Suprapubic skin (tissue), 4 donors: ENCODE measurements at regions not wholly inside any gene's neighbourhood (a gene's known extent, or its start where the extent isn't known, plus 50 kb on each side); places are given as distances from the start of the nearest gene placed in this dataset.

Experiments
- EP300 ChIP-seq: sonication (generic); formaldehyde crosslinking; IDR thresholded peaks from one replicate; pipeline ENCODE4 v1.6.1; 2017; ENCODE audit warnings: antibody characterized with exemption
- POLR2A ChIP-seq, 2 donors: fragments of 450-650 bp; IDR thresholded peaks; one replicate each; pipeline ENCODE4 v1.6.1; 2017; ENCODE audit warnings: antibody characterized with exemption in 2 of 2, mild to moderate bottlenecking in 2 of 2, moderate library complexity in 2 of 2
- POLR2AphosphoS5 ChIP-seq, 3 donors: sonication (generic); formaldehyde crosslinking; IDR thresholded peaks; one replicate each; pipeline ENCODE4 v1.6.1; 2017; ENCODE audit warnings: antibody characterized with exemption in 3 of 3
- TF ChIP-seq, protein P1 (sequence below), 2 donors: fragments of 200-600 bp in 1 of 2; fragments of 450-650 bp in 1 of 2; sonication (generic) in 1 of 2; IDR thresholded peaks; one replicate each; pipeline ENCODE4 v1.5.1; 2016 to 2019; ENCODE audit warnings: antibody characterized with exemption in 2 of 2, mild to moderate bottlenecking in 1 of 2, moderate library complexity in 1 of 2

DNA sequence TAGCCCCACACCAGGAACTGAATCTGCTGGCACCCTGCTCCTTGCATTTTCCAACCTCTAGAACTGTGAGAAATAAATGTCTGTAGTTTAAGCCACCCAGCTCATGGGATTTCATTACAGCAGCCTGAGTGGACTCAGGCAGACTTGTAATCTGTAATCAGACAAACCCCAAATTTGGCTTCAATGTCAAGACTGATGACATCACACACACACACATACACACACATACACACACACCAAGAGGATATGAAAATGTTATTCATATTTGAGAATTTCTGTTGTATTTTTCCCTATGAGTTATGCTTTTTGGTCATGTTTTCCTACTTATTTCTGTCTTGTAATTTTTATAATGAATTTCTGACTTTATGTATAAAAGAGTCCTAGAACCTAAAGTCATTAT, 83.8 kb upstream of the GLI2 start:
- TF ChIP-seq, protein P1, sequence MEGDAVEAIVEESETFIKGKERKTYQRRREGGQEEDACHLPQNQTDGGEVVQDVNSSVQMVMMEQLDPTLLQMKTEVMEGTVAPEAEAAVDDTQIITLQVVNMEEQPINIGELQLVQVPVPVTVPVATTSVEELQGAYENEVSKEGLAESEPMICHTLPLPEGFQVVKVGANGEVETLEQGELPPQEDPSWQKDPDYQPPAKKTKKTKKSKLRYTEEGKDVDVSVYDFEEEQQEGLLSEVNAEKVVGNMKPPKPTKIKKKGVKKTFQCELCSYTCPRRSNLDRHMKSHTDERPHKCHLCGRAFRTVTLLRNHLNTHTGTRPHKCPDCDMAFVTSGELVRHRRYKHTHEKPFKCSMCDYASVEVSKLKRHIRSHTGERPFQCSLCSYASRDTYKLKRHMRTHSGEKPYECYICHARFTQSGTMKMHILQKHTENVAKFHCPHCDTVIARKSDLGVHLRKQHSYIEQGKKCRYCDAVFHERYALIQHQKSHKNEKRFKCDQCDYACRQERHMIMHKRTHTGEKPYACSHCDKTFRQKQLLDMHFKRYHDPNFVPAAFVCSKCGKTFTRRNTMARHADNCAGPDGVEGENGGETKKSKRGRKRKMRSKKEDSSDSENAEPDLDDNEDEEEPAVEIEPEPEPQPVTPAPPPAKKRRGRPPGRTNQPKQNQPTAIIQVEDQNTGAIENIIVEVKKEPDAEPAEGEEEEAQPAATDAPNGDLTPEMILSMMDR (IDR thresholded peaks at IDR 0.05), result no peak
- TF ChIP-seq POLR2A (IDR thresholded peaks at IDR 0.05) (no peak), POLR2AphosphoS5 (IDR thresholded peaks at IDR 0.05) (no peak), EP300 (no peak)
